ENCODE measurements at regions not wholly inside any gene's neighbourhood (a gene's known extent, or its start where the extent isn't known, plus 50 kb on each side); places are given as distances from the start of the nearest gene placed in this dataset.

DNA sequence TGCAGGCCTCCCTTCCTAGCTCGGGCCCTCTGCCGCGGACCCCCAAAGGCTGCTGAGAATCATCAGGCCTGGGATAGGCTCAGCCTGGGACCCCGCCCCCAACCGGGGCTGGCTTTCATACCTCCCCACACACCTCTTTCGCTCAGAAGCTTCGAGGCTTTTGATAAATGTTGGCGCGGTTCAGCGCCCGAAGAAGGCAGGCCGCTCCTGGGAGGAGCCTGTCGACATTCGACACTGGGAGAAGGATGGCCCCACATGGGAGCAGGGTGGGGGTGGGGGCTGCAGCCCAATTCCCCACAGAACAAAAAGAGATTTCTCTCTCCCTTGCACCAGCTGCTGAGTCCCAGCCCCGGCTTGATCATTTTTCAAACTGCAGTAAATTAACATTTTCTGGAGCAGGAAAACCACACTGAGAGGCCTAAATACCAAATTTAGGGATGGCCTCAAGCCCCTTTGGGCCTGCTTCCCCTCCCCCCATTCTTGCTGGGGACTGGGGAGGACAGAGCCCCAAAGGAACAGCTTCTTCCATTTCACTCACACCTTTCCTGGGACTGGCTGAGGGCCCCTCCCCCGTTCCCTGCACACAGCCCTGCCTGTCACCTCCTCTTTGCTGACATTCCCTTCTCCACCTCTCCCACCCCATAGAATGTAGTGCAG is 112.9 kb upstream of the PJA1 start:
- TF ChIP-seq, protein P1, sequence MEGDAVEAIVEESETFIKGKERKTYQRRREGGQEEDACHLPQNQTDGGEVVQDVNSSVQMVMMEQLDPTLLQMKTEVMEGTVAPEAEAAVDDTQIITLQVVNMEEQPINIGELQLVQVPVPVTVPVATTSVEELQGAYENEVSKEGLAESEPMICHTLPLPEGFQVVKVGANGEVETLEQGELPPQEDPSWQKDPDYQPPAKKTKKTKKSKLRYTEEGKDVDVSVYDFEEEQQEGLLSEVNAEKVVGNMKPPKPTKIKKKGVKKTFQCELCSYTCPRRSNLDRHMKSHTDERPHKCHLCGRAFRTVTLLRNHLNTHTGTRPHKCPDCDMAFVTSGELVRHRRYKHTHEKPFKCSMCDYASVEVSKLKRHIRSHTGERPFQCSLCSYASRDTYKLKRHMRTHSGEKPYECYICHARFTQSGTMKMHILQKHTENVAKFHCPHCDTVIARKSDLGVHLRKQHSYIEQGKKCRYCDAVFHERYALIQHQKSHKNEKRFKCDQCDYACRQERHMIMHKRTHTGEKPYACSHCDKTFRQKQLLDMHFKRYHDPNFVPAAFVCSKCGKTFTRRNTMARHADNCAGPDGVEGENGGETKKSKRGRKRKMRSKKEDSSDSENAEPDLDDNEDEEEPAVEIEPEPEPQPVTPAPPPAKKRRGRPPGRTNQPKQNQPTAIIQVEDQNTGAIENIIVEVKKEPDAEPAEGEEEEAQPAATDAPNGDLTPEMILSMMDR (conservative IDR thresholded peaks at IDR 0.05): no peak
- no peak for TF ChIP-seq EZH2 (IDR thresholded peaks at IDR 0.05; ENCODE audit: low read depth)

All from PC-9 (cell line).